ENCODE measurements at regions not wholly inside any gene's neighbourhood (a gene's known extent, or its start where the extent isn't known, plus 50 kb on each side); places are given as distances from the start of the nearest gene placed in this dataset.

DNA sequence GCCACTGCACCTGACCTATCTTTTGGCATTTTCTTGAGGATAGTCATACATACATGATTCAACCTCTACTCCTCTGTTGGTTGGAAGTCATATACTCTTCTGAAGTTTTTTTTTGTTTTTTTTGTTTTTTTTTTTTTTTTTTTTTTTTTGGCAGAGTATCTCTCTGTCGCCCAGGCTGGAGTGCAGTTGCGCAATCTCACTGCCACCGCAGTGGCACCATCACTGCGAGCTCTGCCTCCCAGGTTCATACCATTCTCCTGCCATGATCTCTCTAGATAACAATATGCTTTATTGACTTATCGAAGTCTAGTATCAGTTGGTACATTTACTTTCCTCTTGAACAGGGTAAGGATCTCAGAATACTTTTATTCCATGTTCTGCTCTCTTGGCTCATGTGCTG, 224.2 kb upstream of the WSCD1 start:
- Histone ChIP-seq H3K4me1 (ENCODE audit: low read length) (no peaks in the 10 kb centered on the region), H3K4me3 (ENCODE audit: low read length) (no peak overlapping the region), H3K9ac (ENCODE audit: low read length) (no peak overlapping the region), H3K9me2 (replicated peaks; ENCODE audit: insufficient read depth, low read length) (no peaks in the 10 kb centered on the region), H2AFZ (ENCODE audit: low read length) (no peak overlapping the region), H3K9me3 (replicated peaks; ENCODE audit: insufficient read depth, low read length) (no peaks in the 10 kb centered on the region), H3K36me3 (replicated peaks; ENCODE audit: insufficient read depth, low read length) (no peaks in the 10 kb centered on the region), H3F3A (ENCODE audit: insufficient read depth, low read length) (no peaks in the 10 kb centered on the region), H3K27ac (ENCODE audit: low read length) (no peak overlapping the region), H4K20me1 (ENCODE audit: insufficient read depth, low read length) (no peaks in the 10 kb centered on the region), H3K27me3 (replicated peaks; ENCODE audit: insufficient read depth, low read length) (no peaks in the 10 kb centered on the region), H3K79me2 (ENCODE audit: low read length) (no peaks in the 10 kb centered on the region), H3K4me2 (ENCODE audit: low read depth, low read length) (no peak overlapping the region)
- DNase-seq, result no peak
- TF ChIP-seq, protein P1, sequence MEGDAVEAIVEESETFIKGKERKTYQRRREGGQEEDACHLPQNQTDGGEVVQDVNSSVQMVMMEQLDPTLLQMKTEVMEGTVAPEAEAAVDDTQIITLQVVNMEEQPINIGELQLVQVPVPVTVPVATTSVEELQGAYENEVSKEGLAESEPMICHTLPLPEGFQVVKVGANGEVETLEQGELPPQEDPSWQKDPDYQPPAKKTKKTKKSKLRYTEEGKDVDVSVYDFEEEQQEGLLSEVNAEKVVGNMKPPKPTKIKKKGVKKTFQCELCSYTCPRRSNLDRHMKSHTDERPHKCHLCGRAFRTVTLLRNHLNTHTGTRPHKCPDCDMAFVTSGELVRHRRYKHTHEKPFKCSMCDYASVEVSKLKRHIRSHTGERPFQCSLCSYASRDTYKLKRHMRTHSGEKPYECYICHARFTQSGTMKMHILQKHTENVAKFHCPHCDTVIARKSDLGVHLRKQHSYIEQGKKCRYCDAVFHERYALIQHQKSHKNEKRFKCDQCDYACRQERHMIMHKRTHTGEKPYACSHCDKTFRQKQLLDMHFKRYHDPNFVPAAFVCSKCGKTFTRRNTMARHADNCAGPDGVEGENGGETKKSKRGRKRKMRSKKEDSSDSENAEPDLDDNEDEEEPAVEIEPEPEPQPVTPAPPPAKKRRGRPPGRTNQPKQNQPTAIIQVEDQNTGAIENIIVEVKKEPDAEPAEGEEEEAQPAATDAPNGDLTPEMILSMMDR (IDR thresholded peaks at IDR 0.05; ENCODE audit: low read length), result no peak
- TF ChIP-seq EZH2phosphoT487 (IDR thresholded peaks at IDR 0.05; ENCODE audit: low read length) (no peak), EZH2 (optimal IDR thresholded peaks at IDR 0.05; ENCODE audit: low read depth, low read length) (no peak)

DNA sequence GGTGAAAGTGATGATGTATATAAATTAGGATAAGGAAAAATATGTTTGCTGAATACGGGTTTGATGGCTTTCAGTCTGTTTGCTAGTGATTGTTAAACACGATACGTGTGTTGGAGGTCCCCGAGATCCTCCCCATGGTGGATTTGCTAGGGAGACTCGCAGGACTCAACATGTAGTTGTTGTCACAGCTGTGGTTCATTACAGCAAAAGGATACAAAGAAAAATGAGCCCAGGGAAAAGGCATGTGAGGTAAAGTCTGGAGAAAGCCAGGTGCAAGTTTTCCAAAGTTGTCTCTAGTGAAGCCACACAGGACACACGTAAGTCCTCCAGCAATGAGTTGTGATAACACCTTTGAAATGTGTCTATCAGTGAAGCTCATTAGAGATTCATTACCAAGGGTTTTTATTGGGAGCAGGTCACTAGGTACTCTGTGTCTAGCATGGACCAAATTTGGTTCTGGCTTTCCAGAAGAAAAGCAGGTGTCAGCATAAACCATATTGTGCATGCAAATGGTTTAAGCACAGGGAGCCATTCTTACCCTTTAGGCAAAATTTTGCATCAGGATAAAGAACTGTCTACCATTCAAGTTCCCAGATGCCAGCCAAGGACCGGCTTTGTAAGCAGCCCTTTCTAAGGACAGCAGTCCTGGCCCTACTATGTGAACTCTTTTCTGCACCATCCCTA, 215.2 kb upstream of the WSCD1 start:
- DNase-seq, result no peak
- TF ChIP-seq, protein P1 (IDR thresholded peaks at IDR 0.05; ENCODE audit: low read length), result no peak
- TF ChIP-seq EZH2 (optimal IDR thresholded peaks at IDR 0.05; ENCODE audit: low read depth, low read length) (no peak), EZH2phosphoT487 (IDR thresholded peaks at IDR 0.05; ENCODE audit: low read length) (no peak)
- Histone ChIP-seq H3K27ac (ENCODE audit: low read length) (no peak overlapping the region), H3F3A (ENCODE audit: insufficient read depth, low read length) (no peaks in the 10 kb centered on the region), H3K9me2 (replicated peaks; ENCODE audit: insufficient read depth, low read length) (no peaks in the 10 kb centered on the region), H3K4me2 (ENCODE audit: low read depth, low read length) (no peak overlapping the region), H3K36me3 (replicated peaks; ENCODE audit: insufficient read depth, low read length) (no peaks in the 10 kb centered on the region), H3K9me3 (replicated peaks; ENCODE audit: insufficient read depth, low read length) (no peaks in the 10 kb centered on the region), H4K20me1 (ENCODE audit: insufficient read depth, low read length) (no peaks in the 10 kb centered on the region), H3K27me3 (replicated peaks; ENCODE audit: insufficient read depth, low read length) (no peaks in the 10 kb centered on the region), H3K79me2 (ENCODE audit: low read length) (no peaks in the 10 kb centered on the region), H3K4me1 (ENCODE audit: low read length) (no peaks in the 10 kb centered on the region), H3K9ac (ENCODE audit: low read length) (no peak overlapping the region), H3K4me3 (ENCODE audit: low read length) (no peak overlapping the region), H2AFZ (ENCODE audit: low read length) (no peak overlapping the region)

GRCh38 chr17:5861246-5861645, 208.9 kb upstream of the WSCD1 start:
- no peaks in the 10 kb centered on the region for H4K20me1 ChIP-seq (ENCODE audit: insufficient read depth, low read length)
- H3K9ac ChIP-seq (ENCODE audit: low read length), result no peak overlapping the region
- no peaks in the 10 kb centered on the region for H3K9me2 ChIP-seq (replicated peaks; ENCODE audit: insufficient read depth, low read length)
- H3K36me3 ChIP-seq (replicated peaks; ENCODE audit: insufficient read depth, low read length), result no peaks in the 10 kb centered on the region
- H3K4me3 ChIP-seq (ENCODE audit: low read length), result no peak overlapping the region
- H3F3A ChIP-seq (ENCODE audit: insufficient read depth, low read length), result no peaks in the 10 kb centered on the region
- H2AFZ ChIP-seq (ENCODE audit: low read length), result no peak overlapping the region
- no peak for TF ChIP-seq EZH2 (optimal IDR thresholded peaks at IDR 0.05; ENCODE audit: low read depth, low read length)
- TF ChIP-seq, protein P1 (IDR thresholded peaks at IDR 0.05; ENCODE audit: low read length), result no peak
- H3K9me3 ChIP-seq (replicated peaks; ENCODE audit: insufficient read depth, low read length), result no peaks in the 10 kb centered on the region
- H3K4me2 ChIP-seq (ENCODE audit: low read depth, low read length), result no peak overlapping the region
- DNase-seq, result no peak
- H3K79me2 ChIP-seq (ENCODE audit: low read length), result no peaks in the 10 kb centered on the region
- H3K4me1 ChIP-seq (ENCODE audit: low read length), result no peaks in the 10 kb centered on the region
- H3K27me3 ChIP-seq (replicated peaks; ENCODE audit: insufficient read depth, low read length), result no peaks in the 10 kb centered on the region
- H3K27ac ChIP-seq (ENCODE audit: low read length), result no peak overlapping the region
